Retinal pigment epithelial cell (primary cell): ENCODE measurements at regions not wholly inside any gene's neighbourhood (a gene's known extent, or its start where the extent isn't known, plus 50 kb on each side); places are given as distances from the start of the nearest gene placed in this dataset.
"Not testable (repeated sequence)": the region's sequence is repeated elsewhere in the genome, so short reads cannot be mapped to it uniquely, and the experiment has no call there.

Experiments
- DNase-seq: peaks from one replicate; pipeline ENCODE4 v3.0.0-alpha.2; 2010; ENCODE audit warnings: low read depth
- H3K4me3 ChIP-seq: 2 replicates; pipeline ENCODE4 v1.5.1; 2011; ENCODE audit warnings: mild to moderate bottlenecking, low read length, control low read depth, moderate library complexity
- TF ChIP-seq, protein P1 (sequence below): conservative IDR thresholded peaks from 2 replicates; pipeline ENCODE4 v1.5.1; 2011; ENCODE audit warnings: low read depth, low read length, control low read depth, inconsistent platforms

DNA sequence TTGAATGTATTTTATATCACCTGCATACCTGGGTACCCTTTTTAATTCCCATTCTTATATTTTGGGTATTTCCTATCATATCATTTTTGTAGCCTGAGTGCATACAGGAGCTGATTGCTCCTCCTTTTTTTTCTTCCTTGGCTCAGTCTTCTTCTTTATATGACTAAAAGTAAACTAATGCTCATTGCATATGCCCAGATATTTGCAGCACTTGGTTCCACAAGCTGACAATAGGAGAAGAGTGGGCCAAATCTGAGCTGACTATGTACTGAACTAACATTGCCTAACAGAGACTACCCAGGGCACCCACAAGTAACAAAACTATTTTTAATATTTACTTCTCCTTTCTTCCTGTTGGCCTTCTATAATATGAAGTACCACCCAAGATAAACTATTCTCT, 131.7 kb upstream of the SPOPL start:
- no peak for DNase-seq
- no peak overlapping the region for H3K4me3 ChIP-seq
- TF ChIP-seq, protein P1, sequence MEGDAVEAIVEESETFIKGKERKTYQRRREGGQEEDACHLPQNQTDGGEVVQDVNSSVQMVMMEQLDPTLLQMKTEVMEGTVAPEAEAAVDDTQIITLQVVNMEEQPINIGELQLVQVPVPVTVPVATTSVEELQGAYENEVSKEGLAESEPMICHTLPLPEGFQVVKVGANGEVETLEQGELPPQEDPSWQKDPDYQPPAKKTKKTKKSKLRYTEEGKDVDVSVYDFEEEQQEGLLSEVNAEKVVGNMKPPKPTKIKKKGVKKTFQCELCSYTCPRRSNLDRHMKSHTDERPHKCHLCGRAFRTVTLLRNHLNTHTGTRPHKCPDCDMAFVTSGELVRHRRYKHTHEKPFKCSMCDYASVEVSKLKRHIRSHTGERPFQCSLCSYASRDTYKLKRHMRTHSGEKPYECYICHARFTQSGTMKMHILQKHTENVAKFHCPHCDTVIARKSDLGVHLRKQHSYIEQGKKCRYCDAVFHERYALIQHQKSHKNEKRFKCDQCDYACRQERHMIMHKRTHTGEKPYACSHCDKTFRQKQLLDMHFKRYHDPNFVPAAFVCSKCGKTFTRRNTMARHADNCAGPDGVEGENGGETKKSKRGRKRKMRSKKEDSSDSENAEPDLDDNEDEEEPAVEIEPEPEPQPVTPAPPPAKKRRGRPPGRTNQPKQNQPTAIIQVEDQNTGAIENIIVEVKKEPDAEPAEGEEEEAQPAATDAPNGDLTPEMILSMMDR: no peak

DNA sequence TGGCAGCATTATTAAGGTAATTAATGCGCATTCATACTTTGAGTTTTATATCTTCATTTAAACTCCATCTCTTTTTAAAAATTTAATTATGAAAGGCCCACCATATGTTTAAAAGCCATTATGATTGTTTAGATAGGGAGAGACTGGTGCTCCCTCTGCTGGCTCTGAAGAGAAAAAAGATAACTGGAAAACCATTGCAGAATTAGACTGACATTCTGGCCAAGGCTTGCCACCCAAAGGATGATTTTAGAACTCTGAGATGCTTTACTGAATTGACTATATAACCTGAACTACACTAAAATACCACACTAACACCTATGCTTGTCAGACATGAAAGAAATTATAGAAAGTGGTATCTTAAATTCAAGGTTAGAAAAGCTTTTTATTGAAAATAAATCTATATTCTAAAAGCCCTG, 127.6 kb upstream of the SPOPL start:
- no peak overlapping the region for H3K4me3 ChIP-seq
- TF ChIP-seq, protein P1: peak; percentile 68
- DNase-seq: no peak

DNA sequence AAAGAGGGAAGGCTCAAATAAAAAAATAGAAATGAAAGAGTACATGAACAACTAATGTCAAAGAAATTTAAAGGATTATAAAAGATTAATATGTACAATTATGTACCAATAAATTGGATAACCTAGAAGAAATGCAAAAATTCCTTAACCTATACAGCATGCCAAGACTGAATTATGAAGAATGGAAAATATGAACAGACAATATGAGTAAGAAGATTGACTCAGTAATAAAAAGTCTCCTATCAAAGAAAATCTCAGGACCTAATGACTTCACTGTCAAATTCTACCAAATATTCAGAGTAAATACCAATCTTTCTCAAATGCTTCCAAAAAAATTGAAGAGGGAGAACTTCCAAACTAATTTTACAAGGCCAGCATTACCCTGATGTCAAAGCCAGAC, 120.2 kb upstream of the SPOPL start:
- TF ChIP-seq, protein P1: no peak
- no peak for DNase-seq
- no peak overlapping the region for H3K4me3 ChIP-seq

DNA sequence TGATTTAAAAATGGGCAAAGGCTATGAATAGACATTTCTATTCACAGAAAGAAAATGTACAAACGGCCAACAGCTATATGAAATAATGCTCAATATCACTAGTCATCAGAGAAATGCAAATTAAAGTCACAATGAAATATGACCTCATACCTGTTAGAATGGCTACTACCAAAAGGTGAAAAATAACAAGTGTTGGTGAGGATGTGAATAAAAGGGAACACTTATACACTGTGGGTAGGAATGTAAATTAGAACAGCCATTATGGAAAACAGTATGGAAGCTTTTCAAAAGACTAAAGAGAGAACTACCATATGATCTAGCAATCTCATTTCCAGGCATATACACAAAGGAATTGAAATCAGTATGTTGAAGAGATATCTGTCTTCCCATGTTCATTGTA, 118.9 kb upstream of the SPOPL start:
- no peak overlapping the region for H3K4me3 ChIP-seq
- TF ChIP-seq, protein P1: no peak
- no peak for DNase-seq

DNA sequence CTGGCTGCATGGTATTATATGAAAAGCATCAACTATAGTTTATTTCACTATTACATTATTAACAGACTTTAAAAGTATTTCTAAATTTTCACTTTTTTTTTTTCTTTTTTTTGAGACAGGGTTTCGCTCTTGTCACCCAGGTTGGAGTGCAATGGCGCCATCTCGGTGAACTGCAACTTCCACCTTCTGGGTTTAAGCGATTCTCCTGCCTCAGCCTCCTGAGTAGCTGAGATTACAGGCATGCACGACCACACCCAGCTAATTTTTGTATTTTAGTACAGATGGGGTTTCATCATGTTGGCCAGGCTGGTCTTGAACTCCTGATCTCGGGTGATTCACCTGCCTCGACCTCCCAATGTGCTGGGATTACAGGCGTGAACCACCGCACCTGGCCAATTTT, 115.4 kb upstream of the SPOPL start:
- DNase-seq, H3K4me3 ChIP-seq: not testable (repeated sequence)

DNA sequence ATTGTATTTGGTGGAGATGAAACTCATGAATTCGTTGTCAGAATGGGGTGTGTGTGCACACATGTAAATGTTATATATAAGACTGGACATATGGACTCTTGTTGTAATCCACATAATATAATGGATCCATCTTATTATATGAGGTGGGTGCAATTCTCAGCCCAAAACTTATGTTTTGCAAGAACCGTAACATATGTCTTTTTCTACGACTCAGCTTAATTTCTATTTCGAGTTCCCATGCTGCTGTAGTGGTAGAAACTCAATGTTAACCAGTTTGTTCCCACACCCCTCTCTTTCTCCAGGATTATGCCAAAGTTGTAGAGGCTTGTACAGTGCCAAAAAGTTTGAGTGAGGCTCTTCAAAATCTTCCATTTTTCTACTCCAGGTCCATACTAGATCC, 112.5 kb upstream of the SPOPL start:
- H3K4me3 ChIP-seq: no peak overlapping the region
- DNase-seq: no peak
- TF ChIP-seq, protein P1: no peak

DNA sequence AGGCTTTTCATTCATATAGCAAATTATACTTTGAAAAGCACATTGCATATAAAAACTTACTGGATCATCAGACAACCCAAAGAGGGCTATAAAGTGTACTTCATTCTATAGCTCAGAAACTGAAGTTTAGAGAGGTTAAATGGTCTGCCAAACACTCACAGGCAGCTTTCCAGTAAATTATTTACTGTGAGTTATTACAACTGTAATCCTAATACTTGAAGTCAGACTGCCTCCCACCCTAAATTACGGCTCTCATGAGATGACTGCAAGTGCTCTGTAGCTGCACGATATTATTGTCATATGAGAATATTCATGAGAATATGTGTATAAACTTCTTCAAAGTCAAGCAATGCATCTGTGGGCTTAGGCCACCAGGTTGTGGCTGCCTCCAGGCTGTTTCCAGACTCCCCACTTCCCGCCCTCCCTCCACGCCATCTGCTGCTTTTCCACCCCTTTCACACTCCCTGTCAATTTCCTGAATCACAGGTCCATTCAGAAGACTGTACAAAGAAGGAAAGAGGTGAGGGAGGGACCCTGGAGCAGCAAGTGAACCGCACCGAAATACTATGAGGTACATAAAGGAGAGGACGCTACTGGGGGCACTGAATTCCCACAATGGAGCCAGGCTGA, 111.1 kb upstream of the SPOPL start:
- no peak overlapping the region for H3K4me3 ChIP-seq
- no peak for DNase-seq
- TF ChIP-seq, protein P1: no peak
